ENCODE measurements at regions not wholly inside any gene's neighbourhood (a gene's known extent, or its start where the extent isn't known, plus 50 kb on each side); places are given as distances from the start of the nearest gene placed in this dataset.

GRCh38 chr22:22125579-22126468, 118.8 kb upstream of the VPREB1 start:
- H3K4me3 ChIP-seq (ENCODE audit: low read depth, low read length) = no peak overlapping the region
- no peak for DNase-seq (ENCODE audit: low read depth)
- TF ChIP-seq CTCF (IDR thresholded peaks at IDR 0.05; ENCODE audit: insufficient read depth, low read length) = no peak

GRCh38 chr22:22125028-22125578, 119.5 kb upstream of the VPREB1 start:
- no peak for TF ChIP-seq CTCF (IDR thresholded peaks at IDR 0.05; ENCODE audit: insufficient read depth, low read length)
- H3K4me3 ChIP-seq (ENCODE audit: low read depth, low read length) = no peak overlapping the region
- DNase-seq (ENCODE audit: low read depth) = no peak

- no peak for DNase-seq (ENCODE audit: low read depth)
- TF ChIP-seq CTCF (IDR thresholded peaks at IDR 0.05; ENCODE audit: insufficient read depth, low read length) = no peak
Measured at GRCh38 chr22:22124374-22124773, 120.2 kb upstream of the VPREB1 start.

GRCh38 chr22:22123960-22124278, 120.7 kb upstream of the VPREB1 start:
- no peak for TF ChIP-seq CTCF (IDR thresholded peaks at IDR 0.05; ENCODE audit: insufficient read depth, low read length)
- no peak overlapping the region for H3K4me3 ChIP-seq (ENCODE audit: low read depth, low read length)
- DNase-seq (ENCODE audit: low read depth) = no peak

More at GRCh38 chr22:22124374-22124773, 120.2 kb upstream of the VPREB1 start:
- no peak overlapping the region for H3K4me3 ChIP-seq (ENCODE audit: low read depth, low read length)

- DNase-seq (ENCODE audit: low read depth) = no peak
- TF ChIP-seq CTCF (IDR thresholded peaks at IDR 0.05; ENCODE audit: insufficient read depth, low read length) = no peak
- no peak overlapping the region for H3K4me3 ChIP-seq (ENCODE audit: low read depth, low read length)
Measured at GRCh38 chr22:22123118-22123959, 121.2 kb upstream of the VPREB1 start.

- DNase-seq (ENCODE audit: low read depth) = no peak
- no peak for TF ChIP-seq CTCF (IDR thresholded peaks at IDR 0.05; ENCODE audit: insufficient read depth, low read length)
- H3K4me3 ChIP-seq (ENCODE audit: low read depth, low read length) = no peak overlapping the region
Measured at GRCh38 chr22:22122348-22123117, 122.1 kb upstream of the VPREB1 start.
